SK-N-MC (cell line): ENCODE measurements at regions not wholly inside any gene's neighbourhood (a gene's known extent, or its start where the extent isn't known, plus 50 kb on each side); places are given as distances from the start of the nearest gene placed in this dataset.

ENCODE experiments used
- FOXP2 ChIP-seq: optimal IDR thresholded peaks from 2 replicates; pipeline ENCODE3; 2011; ENCODE audit warnings: mild to moderate bottlenecking, moderate library complexity; ENCODE audit not compliant: insufficient read depth; ENCODE audit errors: extremely low read length, control extremely low read depth
- POLR2AphosphoS5 ChIP-seq: IDR thresholded peaks from 2 replicates; pipeline ENCODE4 v1.6.1; 2012; ENCODE audit warnings: mild to moderate bottlenecking, low read depth, low read length, borderline replicate concordance

GRCh38 chr5:175340180-175340579 lies 103.8 kb downstream of the DRD1 start:
- TF ChIP-seq FOXP2 (no peak), POLR2AphosphoS5 (no peak)
